H1 (cell line): ENCODE measurements at regions not wholly inside any gene's neighbourhood (a gene's known extent, or its start where the extent isn't known, plus 50 kb on each side); places are given as distances from the start of the nearest gene placed in this dataset.

Experiments
- CTCF ChIA-PET: fragments of 300-600 bp; sonication (Branson Sonifier 250); formaldehyde crosslinking; loops from one replicate; lab custom pipeline; 2021; ENCODE audit not compliant: partially characterized antibody; lab: Charles Lee
- POLR2A ChIA-PET: fragments of 300-600 bp; sonication (Branson Sonifier 250); formaldehyde crosslinking; loops from one replicate; lab custom pipeline; 2021; ENCODE audit warnings: inconsistent platforms; ENCODE audit not compliant: partially characterized antibody; lab: Charles Lee
- DNase-seq, 2 experiments: peaks; one replicate each; pipeline versions ENCODE4 v3.0.0 to v3.0.0-alpha.2; 2010 to 2022; ENCODE audit warnings: low spot score in 2 of 2, low read depth in 1 of 2, mixed read lengths in 1 of 2
- FAIRE-seq: peaks from 2 replicates; lab custom pipeline; 2011; peaks lifted over from hg19 to GRCh38; lab: Jason Lieb, UNC
- H2AFZ ChIP-seq: 2 replicates; pipeline ENCODE4 v1.8.1; 2012; ENCODE audit warnings: low read length, inconsistent platforms
- H2AK5ac ChIP-seq: 2 replicates; pipeline ENCODE4 v1.6.1; 2013; ENCODE audit warnings: low read depth, low read length
- H2BK120ac ChIP-seq: replicated peaks from 2 replicates; pipeline ENCODE3; 2013; ENCODE audit warnings: low read depth, low read length, inconsistent platforms
- H2BK12ac ChIP-seq: 2 replicates; pipeline ENCODE4 v1.6.1; 2013; ENCODE audit warnings: low read depth, low read length
- H2BK15ac ChIP-seq: 2 replicates; pipeline ENCODE4 v1.6.1; 2013; ENCODE audit warnings: low read length
- H2BK20ac ChIP-seq: 2 replicates; pipeline ENCODE4 v1.6.1; 2013; ENCODE audit warnings: low read length
- H2BK5ac ChIP-seq: 2 replicates; pipeline ENCODE4 v1.6.1; 2013; ENCODE audit warnings: low read depth, low read length
- H3K14ac ChIP-seq: 2 replicates; pipeline ENCODE4 v1.6.1; 2013; ENCODE audit warnings: inconsistent platforms; ENCODE audit not compliant: insufficient read length
- H3K18ac ChIP-seq: 2 replicates; pipeline ENCODE4 v1.6.1; 2013; ENCODE audit warnings: low read length; ENCODE audit errors: extremely low read depth
- H3K23ac ChIP-seq: 2 replicates; pipeline ENCODE4 v1.6.1; 2013; ENCODE audit warnings: inconsistent platforms; ENCODE audit not compliant: insufficient read length
- H3K23me2 ChIP-seq: 2 replicates; pipeline ENCODE4 v1.6.1; 2013; ENCODE audit warnings: low read depth, low read length
- H3K27ac ChIP-seq: 2 replicates; pipeline ENCODE4 v1.6.1; 2011; ENCODE audit warnings: low read depth, low read length, inconsistent platforms
- H3K27me3 ChIP-seq, 4 experiments: replicated peaks in 1 of 4; 1 replicate in 1 of 4; 2 replicates in 3 of 4; pipeline versions ENCODE4 v1.6.1 to v1.8.1; 2011 to 2013; ENCODE audit warnings: low read length in 3 of 4, mild to moderate bottlenecking in 3 of 4, inconsistent platforms in 2 of 4, mixed read lengths in 2 of 4, moderate library complexity in 1 of 4; ENCODE audit not compliant: control insufficient read depth in 3 of 4, insufficient read depth in 3 of 4; ENCODE audit errors: extremely low read depth in 1 of 4
- H3K36me3 ChIP-seq, 4 experiments: 2 replicates each; pipeline versions ENCODE4 v1.6.1 to v1.8.1; 2011 to 2013; ENCODE audit warnings: mild to moderate bottlenecking in 4 of 4, low read length in 3 of 4, moderate library complexity in 2 of 4, control low read depth in 1 of 4, inconsistent platforms in 1 of 4; ENCODE audit not compliant: insufficient read depth in 4 of 4, control insufficient read depth in 2 of 4
- H3K4ac ChIP-seq: replicated peaks from 2 replicates; pipeline ENCODE3; 2013; ENCODE audit warnings: low read length, low read depth, mixed read lengths, inconsistent platforms; ENCODE audit not compliant: insufficient read length
- H3K4me1 ChIP-seq, 4 experiments: replicated peaks in 1 of 4; 1 replicate in 1 of 4; 2 replicates in 3 of 4; pipeline versions ENCODE4 v1.6.1 to v1.8.1; 2011 to 2013; ENCODE audit warnings: low read length in 3 of 4, inconsistent platforms in 2 of 4, mixed read lengths in 1 of 4; ENCODE audit not compliant: insufficient read depth in 4 of 4, control insufficient read depth in 3 of 4
- H3K4me2 ChIP-seq, 2 experiments: 2 replicates each; pipeline versions ENCODE4 v1.6.1 to v1.8.1; 2011 to 2013; ENCODE audit warnings: low read depth in 2 of 2, low read length in 2 of 2, control low read depth in 1 of 2, inconsistent platforms in 1 of 2, mild to moderate bottlenecking in 1 of 2; ENCODE audit not compliant: insufficient read depth in 1 of 2
- H3K4me3 ChIP-seq, 4 experiments: fragments of 200-600, 300-600 bp in 1 of 4; sonication (generic), shearing (Covaris generic), sonication (Bioruptor Twin) in 1 of 4; 2 replicates each; pipeline versions ENCODE4 v1.5.1 to v1.8.1; 2011 to 2016; ENCODE audit warnings: low read length in 4 of 4, low read depth in 3 of 4, control low read depth in 2 of 4, inconsistent platforms in 2 of 4, mild to moderate bottlenecking in 2 of 4, mixed read lengths in 1 of 4, moderate library complexity in 1 of 4; ENCODE audit not compliant: insufficient read depth in 2 of 4; ENCODE audit errors: extremely low read depth in 1 of 4
- H3K56ac ChIP-seq: replicated peaks from 2 replicates; pipeline ENCODE3; 2013; ENCODE audit warnings: low read depth, mild to moderate bottlenecking, mixed read lengths, low read length, inconsistent platforms; ENCODE audit not compliant: insufficient read length
- H3K79me1 ChIP-seq: 2 replicates; pipeline ENCODE4 v1.6.1; 2013; ENCODE audit warnings: low read depth, low read length, control low read depth
- H3K79me2 ChIP-seq, 2 experiments: 2 replicates each; pipeline versions ENCODE4 v1.6.1 to v1.8.1; 2012 to 2013; ENCODE audit warnings: low read length in 2 of 2, mild to moderate bottlenecking in 2 of 2, inconsistent platforms in 1 of 2; ENCODE audit not compliant: insufficient read depth in 2 of 2, control insufficient read depth in 1 of 2
- H3K9ac ChIP-seq, 4 experiments: replicated peaks in 1 of 4; 1 replicate in 1 of 4; 2 replicates in 3 of 4; pipeline versions ENCODE4 v1.6.1 to v1.8.1; 2011 to 2013; ENCODE audit warnings: low read depth in 3 of 4, low read length in 3 of 4, control low read depth in 2 of 4, mild to moderate bottlenecking in 2 of 4, moderate library complexity in 2 of 4, inconsistent platforms in 1 of 4; ENCODE audit errors: extremely low read depth in 1 of 4
- H3K9me3 ChIP-seq, 2 experiments: 2 replicates each; pipeline versions ENCODE4 v1.6.1 to v1.8.1; 2012 to 2013; ENCODE audit warnings: mild to moderate bottlenecking in 2 of 2, moderate library complexity in 2 of 2, control low read depth in 1 of 2, inconsistent platforms in 1 of 2, low read depth in 1 of 2, low read length in 1 of 2, mixed read lengths in 1 of 2; ENCODE audit not compliant: insufficient read depth in 2 of 2
- H4K20me1 ChIP-seq, 2 experiments: replicated peaks in 1 of 2; 2 replicates each; pipeline versions ENCODE3 to v1.8.1; 2011 to 2013; ENCODE audit warnings: inconsistent platforms in 2 of 2, low read length in 2 of 2, mild to moderate bottlenecking in 1 of 2; ENCODE audit not compliant: insufficient read depth in 2 of 2, control insufficient read depth in 1 of 2
- H4K5ac ChIP-seq: 2 replicates; pipeline ENCODE4 v1.6.1; 2013; ENCODE audit warnings: low read length, low read depth, mixed read lengths, inconsistent platforms; ENCODE audit not compliant: insufficient read length
- H4K8ac ChIP-seq: 2 replicates; pipeline ENCODE4 v1.8.0; 2013; ENCODE audit warnings: mild to moderate bottlenecking, moderate library complexity, low read length, inconsistent platforms; ENCODE audit not compliant: insufficient read depth; ENCODE audit errors: extremely low read depth
- H4K91ac ChIP-seq: replicated peaks from 2 replicates; pipeline ENCODE3; 2013; ENCODE audit warnings: low read length, mixed read lengths, inconsistent platforms; ENCODE audit not compliant: insufficient read length
- CEBPB ChIP-seq: IDR thresholded peaks from 2 replicates; pipeline ENCODE4 v1.6.1; 2012; ENCODE audit warnings: low read depth, low read length
- E2F6 ChIP-seq: IDR thresholded peaks from 2 replicates; pipeline ENCODE4 v1.6.1; 2012; ENCODE audit warnings: inconsistent platforms
- GTF2F1 ChIP-seq: IDR thresholded peaks from 2 replicates; pipeline ENCODE4 v1.6.1; 2012; ENCODE audit warnings: low read depth, low read length, improper control_type of control experiment, borderline replicate concordance
- KDM5A ChIP-seq: fragments of 200-600 bp; IDR thresholded peaks from 2 replicates; pipeline ENCODE4 v1.7.1; 2012; ENCODE audit warnings: mild to moderate bottlenecking, low read length, inconsistent platforms, mixed read lengths
- MAFK ChIP-seq: IDR thresholded peaks from 2 replicates; pipeline ENCODE4 v1.6.1; 2012; ENCODE audit warnings: low read depth, mild to moderate bottlenecking, improper control_type of control experiment, low read length
- PHF8 ChIP-seq: fragments of 200-600 bp; sonication (generic); conservative IDR thresholded peaks from 2 replicates; pipeline ENCODE4 v1.7.1; 2012; ENCODE audit warnings: low read depth, mild to moderate bottlenecking, inconsistent platforms, low read length, moderate library complexity
- POLR2AphosphoS5 ChIP-seq: IDR thresholded peaks from 2 replicates; pipeline ENCODE4 v1.6.1; 2011; ENCODE audit warnings: low read depth, low read length
- RAD21 ChIP-seq, 2 experiments: IDR thresholded peaks in 1 of 2; conservative IDR thresholded peaks in 1 of 2; 2 replicates each; pipeline ENCODE4 v1.6.1; 2011; ENCODE audit warnings: low read depth in 2 of 2, low read length in 2 of 2, improper control_type of control experiment in 1 of 2, inconsistent platforms in 1 of 2, mild to moderate bottlenecking in 1 of 2, moderate library complexity in 1 of 2
- SIN3A ChIP-seq, 2 experiments: IDR thresholded peaks in 1 of 2; conservative IDR thresholded peaks in 1 of 2; 2 replicates each; pipeline ENCODE4 v1.6.1; 2011 to 2012; ENCODE audit warnings: low read length in 2 of 2, improper control_type of control experiment in 1 of 2, low read depth in 1 of 2, mild to moderate bottlenecking in 1 of 2
- SUZ12 ChIP-seq: fragments of 200-600 bp; sonication (generic); IDR thresholded peaks from 2 replicates; pipeline ENCODE4 v1.6.1; 2012; ENCODE audit warnings: mild to moderate bottlenecking, inconsistent platforms, low read length, moderate library complexity, mixed read lengths
- TAF7 ChIP-seq: optimal IDR thresholded peaks from 2 replicates; pipeline ENCODE3; 2011; ENCODE audit warnings: low read depth, mild to moderate bottlenecking, inconsistent platforms, low read length, moderate library complexity, borderline replicate concordance
- ZNF274 ChIP-seq: IDR thresholded peaks from 2 replicates; pipeline ENCODE4 v1.7.0; 2012; ENCODE audit warnings: low read length, borderline replicate concordance; ENCODE audit errors: extremely low read depth
- WGBS, 2 experiments: shearing (Covaris generic) in 1 of 2; methylation state at CpG; one replicate each; pipeline versions ENCODE4 v1.1.6 to v1.1.7; 2013 to 2015; ENCODE audit warnings: low lambda C conversion rate in 2 of 2, mixed read lengths in 2 of 2, inconsistent platforms in 1 of 2, low coverage in 1 of 2, missing lambda C conversion rate in 1 of 2; ENCODE audit not compliant: insufficient replicate concordance in 2 of 2, insufficient coverage in 1 of 2, insufficient read length in 1 of 2; ENCODE audit errors: extremely low coverage in 1 of 2, missing lambda C conversion rate in 1 of 2; 5-methylcytosine and 5-hydroxymethylcytosine counted together

- H4K8ac ChIP-seq: no peak overlapping the region
- H3K36me3 ChIP-seq: no peaks in the 10 kb centered on the region; a peak in 1 of 8 replicates
- H3K14ac ChIP-seq: no peak overlapping the region
- no peaks in the 10 kb centered on the region for H4K20me1 ChIP-seq
- WGBS, 2 experiments: 96% methylated on average over 33 of the region's 38 CpGs; no CpG with 5 or more reads in 1 of the 2 experiments
- no peak overlapping the region for H3K9ac ChIP-seq
- no peak overlapping the region for H2BK5ac ChIP-seq
- no peak overlapping the region for H3K56ac ChIP-seq
- FAIRE-seq (no peak), DNase-seq (no peak)
- H3K23me2 ChIP-seq: no peaks in the 10 kb centered on the region
- CTCF ChIA-PET: interaction anchor here (1.2 to 1.6 kb wide), 2 partner anchors 11 to 38 kb away, joined by 3 to 4 read pairs; no protein-coding TSS in a partner anchor
- H3K27me3 ChIP-seq: no peaks in the 10 kb centered on the region
- no peak overlapping the region for H3K4me3 ChIP-seq
- no peak overlapping the region for H2BK15ac ChIP-seq
- no peaks in the 10 kb centered on the region for H3K79me1 ChIP-seq
- no peak overlapping the region for H3K4ac ChIP-seq
- no peak overlapping the region for H2BK20ac ChIP-seq
- POLR2A ChIA-PET: no interaction called here
- no peak overlapping the region for H2AFZ ChIP-seq
- H3K79me2 ChIP-seq: no peaks in the 10 kb centered on the region
- H3K27ac ChIP-seq: no peak overlapping the region
- H2BK120ac ChIP-seq: no peak overlapping the region
- H4K5ac ChIP-seq: no peak overlapping the region
- no peak overlapping the region for H3K23ac ChIP-seq
- no peak overlapping the region for H4K91ac ChIP-seq
- H2BK12ac ChIP-seq: no peak overlapping the region
- H3K4me1 ChIP-seq: peaks cover 2 to 18% (median 4%) of the 10 kb centered on the region in 4 experiments; a peak in 5 of 7 replicates
- no peak overlapping the region for H3K4me2 ChIP-seq
- peaks cover 0 to 9% of the 10 kb centered on the region in 2 experiments; a peak in 2 of 4 replicates for H3K9me3 ChIP-seq
- no peak overlapping the region for H3K18ac ChIP-seq
- no peak overlapping the region for H2AK5ac ChIP-seq
- TF ChIP-seq GTF2F1: no peak
- no peak for TF ChIP-seq SIN3A (conservative IDR thresholded peaks at IDR 0.05 in 1 of 2, IDR thresholded peaks at IDR 0.05 in 1 of 2; ENCODE audit: low read depth in 1 of 2, low read length in 2 of 2)
- no peak for TF ChIP-seq RAD21 (IDR thresholded peaks at IDR 0.05 in 1 of 2, conservative IDR thresholded peaks at IDR 0.05 in 1 of 2; ENCODE audit: low read depth in 2 of 2, low read length in 2 of 2)
- TF ChIP-seq MAFK: no peak
- TF ChIP-seq POLR2AphosphoS5: no peak
- TF ChIP-seq SUZ12: no peak
- TF ChIP-seq TAF7: no peak
- no peak for TF ChIP-seq KDM5A
- TF ChIP-seq PHF8: no peak
- no peak for TF ChIP-seq ZNF274
- no peak for TF ChIP-seq CEBPB
- TF ChIP-seq E2F6: no peak
These were observed 435.0 kb upstream of the ATP10A start for GRCh38 chr15:26298010-26298658.
